ENCODE measurements at regions not wholly inside any gene's neighbourhood (a gene's known extent, or its start where the extent isn't known, plus 50 kb on each side); places are given as distances from the start of the nearest gene placed in this dataset.

GRCh38 chr1:209363112-209363511, 220.4 kb upstream of the CAMK1G start:
- no peak for DNase-seq

GRCh38 chr1:209364716-209365115, 218.8 kb upstream of the CAMK1G start:
- no peak for DNase-seq

GRCh38 chr1:209367061-209367772, 216.3 kb upstream of the CAMK1G start:
- no peak for DNase-seq

GRCh38 chr1:209368864-209369598, 214.5 kb upstream of the CAMK1G start:
- peak; percentile 85 for DNase-seq

- DNase-seq, result no peak
Measured at GRCh38 chr1:209370241-209370995, 213.1 kb upstream of the CAMK1G start.

- DNase-seq, result no peak
Measured at GRCh38 chr1:209375097-209375496, 208.4 kb upstream of the CAMK1G start.

- no peak for DNase-seq
Measured at GRCh38 chr1:209375671-209376365, 207.7 kb upstream of the CAMK1G start.

GRCh38 chr1:209376774-209377173, 206.7 kb upstream of the CAMK1G start:
- DNase-seq, result no peak

- DNase-seq, result no peak
Measured at GRCh38 chr1:209377995-209378394, 205.5 kb upstream of the CAMK1G start.

GRCh38 chr1:209379280-209379679, 204.2 kb upstream of the CAMK1G start:
- DNase-seq, result no peak

GRCh38 chr1:209380420-209380819, 203.1 kb upstream of the CAMK1G start:
- DNase-seq, result no peak

GRCh38 chr1:209382231-209383100, 201.0 kb upstream of the CAMK1G start:
- DNase-seq, result no peak

- DNase-seq, result no peak
Measured at GRCh38 chr1:209383422-209383821, 200.1 kb upstream of the CAMK1G start.

GRCh38 chr1:209383907-209384709, 199.4 kb upstream of the CAMK1G start:
- no peak for DNase-seq

- DNase-seq, result no peak
Measured at GRCh38 chr1:209384710-209385550, 198.6 kb upstream of the CAMK1G start.

- DNase-seq, result no peak
Measured at GRCh38 chr1:209386156-209386555, 197.4 kb upstream of the CAMK1G start.

- DNase-seq, result no peak
Measured at GRCh38 chr1:209387271-209387968, 196.1 kb upstream of the CAMK1G start.

GRCh38 chr1:209387969-209388329, 195.6 kb upstream of the CAMK1G start:
- no peak for DNase-seq

- DNase-seq, result no peak
Measured at GRCh38 chr1:209388358-209388757, 195.2 kb upstream of the CAMK1G start.

GRCh38 chr1:209389258-209389657, 194.3 kb upstream of the CAMK1G start:
- no peak for DNase-seq

Data from right hindlimb (tissue), 1 donor.